Choroid plexus epithelial cell (primary cell): ENCODE measurements at regions not wholly inside any gene's neighbourhood (a gene's known extent, or its start where the extent isn't known, plus 50 kb on each side); places are given as distances from the start of the nearest gene placed in this dataset.
"Not testable (repeated sequence)": the region's sequence is repeated elsewhere in the genome, so short reads cannot be mapped to it uniquely, and the experiment has no call there.

ENCODE experiments used
- DNase-seq: peaks from one replicate; pipeline ENCODE4 v3.0.0-alpha.2; 2010; ENCODE audit warnings: low read depth
- H3K4me3 ChIP-seq: 2 replicates; pipeline ENCODE4 v1.5.1; 2011; ENCODE audit warnings: low read depth, mild to moderate bottlenecking, control low read depth, low read length, moderate library complexity
- TF ChIP-seq, protein P1 (sequence below): conservative IDR thresholded peaks from 2 replicates; pipeline ENCODE4 v1.5.1; 2011; ENCODE audit warnings: low read depth, mild to moderate bottlenecking, control low read depth, inconsistent platforms, low read length, moderate library complexity

DNA sequence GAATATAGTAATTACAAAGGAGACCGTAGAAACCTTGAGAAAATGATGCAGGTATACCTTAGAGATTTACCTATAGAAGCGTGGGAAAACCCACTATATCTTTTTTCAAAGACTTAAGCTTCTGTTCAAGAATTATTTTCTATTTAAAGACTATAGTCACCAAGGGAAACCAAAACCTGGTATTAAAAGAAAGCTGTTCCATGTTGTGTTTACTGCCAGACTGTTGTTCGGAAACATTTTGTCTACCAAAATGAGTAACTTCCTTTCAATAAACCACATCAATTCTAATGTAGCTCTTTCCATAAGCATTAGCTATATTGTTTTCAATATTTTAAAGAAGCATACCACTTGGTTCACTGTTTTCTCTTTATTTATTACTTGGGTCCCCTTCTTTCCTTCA lies 182.9 kb upstream of the SLITRK6 start:
- DNase-seq: no peak
- TF ChIP-seq, protein P1, sequence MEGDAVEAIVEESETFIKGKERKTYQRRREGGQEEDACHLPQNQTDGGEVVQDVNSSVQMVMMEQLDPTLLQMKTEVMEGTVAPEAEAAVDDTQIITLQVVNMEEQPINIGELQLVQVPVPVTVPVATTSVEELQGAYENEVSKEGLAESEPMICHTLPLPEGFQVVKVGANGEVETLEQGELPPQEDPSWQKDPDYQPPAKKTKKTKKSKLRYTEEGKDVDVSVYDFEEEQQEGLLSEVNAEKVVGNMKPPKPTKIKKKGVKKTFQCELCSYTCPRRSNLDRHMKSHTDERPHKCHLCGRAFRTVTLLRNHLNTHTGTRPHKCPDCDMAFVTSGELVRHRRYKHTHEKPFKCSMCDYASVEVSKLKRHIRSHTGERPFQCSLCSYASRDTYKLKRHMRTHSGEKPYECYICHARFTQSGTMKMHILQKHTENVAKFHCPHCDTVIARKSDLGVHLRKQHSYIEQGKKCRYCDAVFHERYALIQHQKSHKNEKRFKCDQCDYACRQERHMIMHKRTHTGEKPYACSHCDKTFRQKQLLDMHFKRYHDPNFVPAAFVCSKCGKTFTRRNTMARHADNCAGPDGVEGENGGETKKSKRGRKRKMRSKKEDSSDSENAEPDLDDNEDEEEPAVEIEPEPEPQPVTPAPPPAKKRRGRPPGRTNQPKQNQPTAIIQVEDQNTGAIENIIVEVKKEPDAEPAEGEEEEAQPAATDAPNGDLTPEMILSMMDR: no peak
- H3K4me3 ChIP-seq: no peak overlapping the region

DNA sequence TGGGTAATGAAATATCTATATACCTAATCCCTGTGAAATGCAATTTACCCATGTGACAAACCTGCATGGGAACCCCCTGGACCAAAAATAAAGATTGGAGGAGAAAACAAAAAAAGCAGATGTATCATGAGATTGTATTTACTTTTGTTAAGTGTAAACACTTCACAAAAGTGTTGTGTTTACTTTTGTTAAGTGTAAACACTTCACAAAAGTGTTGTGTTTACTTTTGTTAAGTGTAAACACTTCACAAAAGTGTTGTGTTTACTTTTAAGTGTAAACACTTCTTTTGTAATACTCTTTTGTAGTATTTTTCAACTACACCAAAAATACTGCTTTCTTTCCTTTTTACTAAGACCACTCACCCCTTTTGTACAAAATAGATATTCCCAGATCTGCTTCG lies 181.2 kb upstream of the SLITRK6 start:
- not testable (repeated sequence) for H3K4me3 ChIP-seq, DNase-seq

DNA sequence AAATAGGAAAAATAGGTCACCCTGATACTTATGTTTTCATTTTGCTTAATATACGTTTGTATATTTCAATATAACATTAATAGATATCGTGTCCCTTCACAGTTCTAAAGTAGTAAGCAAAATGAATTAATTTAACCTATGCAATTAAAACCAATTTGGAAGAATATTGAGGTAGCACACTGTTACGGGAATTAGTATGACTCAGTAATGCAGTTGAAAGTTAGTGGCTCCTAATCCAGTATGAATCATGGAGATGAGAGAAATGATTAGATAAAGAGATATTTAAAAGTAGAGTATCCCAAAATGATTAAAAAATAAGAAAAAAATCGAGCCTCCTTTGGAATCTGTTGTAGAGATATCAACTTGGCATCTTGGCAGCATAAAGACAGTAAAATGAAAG lies 177.0 kb upstream of the SLITRK6 start:
- TF ChIP-seq, protein P1: no peak
- DNase-seq: peak; percentile 15
- H3K4me3 ChIP-seq: no peak overlapping the region

DNA sequence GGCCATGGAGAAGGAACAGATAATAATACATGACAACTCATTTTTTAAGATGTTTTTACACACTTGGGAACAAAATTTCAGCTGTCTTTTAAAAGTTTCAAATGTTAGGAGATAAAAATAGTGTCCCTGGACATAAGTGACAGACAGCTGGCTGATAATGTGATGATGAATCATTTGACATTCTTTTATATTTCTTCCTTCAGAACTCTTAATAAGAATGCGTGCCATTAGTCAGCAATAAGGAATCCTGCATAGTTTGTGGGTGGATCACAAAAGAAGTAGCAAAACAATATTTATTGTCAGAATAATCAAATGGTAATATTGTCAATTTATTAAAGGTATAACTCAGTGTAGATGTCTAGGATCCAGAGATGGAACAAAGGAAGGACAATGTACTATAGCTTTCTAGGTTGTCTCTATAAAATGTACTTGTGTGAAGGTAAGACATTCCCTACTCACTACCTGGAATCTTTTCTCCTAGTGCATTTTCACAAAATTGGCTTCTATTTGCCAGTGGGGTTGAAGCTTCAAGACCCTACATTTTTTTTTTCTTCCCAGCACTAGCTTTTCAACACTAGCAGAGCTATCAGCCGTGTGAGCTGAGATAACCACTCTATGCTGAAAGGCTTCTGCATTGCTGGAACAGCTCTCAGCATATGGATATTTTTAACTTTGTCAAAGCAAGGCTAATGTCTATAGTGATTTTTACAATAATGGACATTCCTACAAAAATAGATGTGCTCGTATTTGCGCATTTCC lies 175.6 kb upstream of the SLITRK6 start:
- DNase-seq: peak; percentile 66
- TF ChIP-seq, protein P1: no peak
- H3K4me3 ChIP-seq: no peak overlapping the region

DNA sequence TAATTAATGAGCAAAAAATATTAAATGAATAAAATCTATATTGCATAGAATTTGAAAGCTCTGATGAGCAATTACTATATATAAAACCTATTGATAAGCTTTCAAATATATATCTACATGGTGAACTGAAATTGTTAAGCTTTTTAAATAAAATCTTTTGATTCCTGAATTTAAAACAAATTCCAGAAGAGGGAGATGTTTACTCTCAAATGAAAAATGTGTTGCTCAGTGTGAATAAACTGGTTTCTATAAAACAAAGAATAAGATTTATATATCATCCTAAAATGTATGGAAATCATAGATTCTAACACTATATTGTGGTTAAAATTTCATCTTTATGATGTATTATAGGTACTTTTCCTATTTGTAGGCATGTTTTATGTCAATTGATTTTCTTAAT lies 171.5 kb upstream of the SLITRK6 start:
- TF ChIP-seq, protein P1: peak; percentile 35
- H3K4me3 ChIP-seq: no peak overlapping the region
- peak; percentile 53 for DNase-seq

DNA sequence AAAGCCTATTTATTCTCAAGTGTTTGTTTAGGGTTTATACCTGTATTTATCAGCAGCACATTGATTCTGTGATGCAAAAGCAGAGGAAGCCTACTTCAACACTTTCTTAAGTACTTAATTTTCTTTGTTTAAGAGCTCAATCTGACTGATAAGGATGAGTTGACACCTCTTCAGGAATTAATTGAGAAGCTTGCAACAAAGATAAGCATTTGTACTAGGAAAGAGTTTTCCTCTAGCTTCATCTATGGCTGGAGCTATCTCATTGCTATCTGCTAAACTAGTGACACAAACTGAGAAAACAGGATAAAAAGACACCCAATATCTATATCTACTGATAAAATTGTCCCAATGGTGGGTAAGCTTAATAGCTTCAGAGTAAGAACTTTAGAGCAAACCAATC lies 170.1 kb upstream of the SLITRK6 start:
- no peak for DNase-seq
- TF ChIP-seq, protein P1: no peak
- H3K4me3 ChIP-seq: no peak overlapping the region

DNA sequence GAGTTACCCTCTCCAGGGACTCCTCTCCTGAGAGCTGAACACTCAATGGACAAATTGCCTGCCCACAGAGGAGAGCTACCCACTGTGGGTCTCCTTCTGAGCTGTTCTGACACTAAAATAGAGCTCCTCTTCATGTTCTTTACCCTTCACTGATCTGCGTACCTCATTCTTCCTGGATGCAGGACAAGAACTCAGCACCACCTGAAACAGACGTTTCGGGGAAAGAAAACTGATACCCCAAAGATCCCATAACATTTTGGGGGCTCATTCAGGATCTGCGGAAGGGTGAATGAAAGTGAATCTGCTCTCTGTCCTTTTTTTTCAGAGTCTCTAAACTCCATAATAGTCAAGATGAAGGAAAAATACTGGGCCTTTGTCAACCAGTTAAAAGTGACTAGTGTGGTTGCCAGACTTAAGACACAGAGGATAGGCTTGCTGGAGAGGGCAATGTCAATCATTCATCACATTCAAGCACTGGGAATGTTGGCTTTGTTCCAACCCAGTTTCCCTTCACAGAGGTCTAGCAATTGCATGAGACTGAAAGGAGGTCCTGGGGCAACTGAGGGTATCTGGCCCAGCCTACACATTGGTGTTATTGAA lies 136.7 kb upstream of the SLITRK6 start:
- DNase-seq: no peak
- TF ChIP-seq, protein P1: no peak

More for the DNA sequence above, 136.7 kb upstream of the SLITRK6 start:
- no peak overlapping the region for H3K4me3 ChIP-seq
